ENCODE measurements at regions not wholly inside any gene's neighbourhood (a gene's known extent, or its start where the extent isn't known, plus 50 kb on each side); places are given as distances from the start of the nearest gene placed in this dataset.
A peak's percentile ranks its signal among the peaks of the same experiment; 100 is the strongest.

GRCh38 chr4:125573786-125574185, 259.0 kb downstream of the FAT4 start (continued):
- no peak for TF ChIP-seq REST (IDR thresholded peaks at IDR 0.05)
- TF ChIP-seq GABPA (IDR thresholded peaks at IDR 0.05 in 1 of 2, conservative IDR thresholded peaks at IDR 0.05 in 1 of 2): no peak
- TF ChIP-seq TAF1 (conservative IDR thresholded peaks at IDR 0.05): no peak
- TF ChIP-seq, protein P1, sequence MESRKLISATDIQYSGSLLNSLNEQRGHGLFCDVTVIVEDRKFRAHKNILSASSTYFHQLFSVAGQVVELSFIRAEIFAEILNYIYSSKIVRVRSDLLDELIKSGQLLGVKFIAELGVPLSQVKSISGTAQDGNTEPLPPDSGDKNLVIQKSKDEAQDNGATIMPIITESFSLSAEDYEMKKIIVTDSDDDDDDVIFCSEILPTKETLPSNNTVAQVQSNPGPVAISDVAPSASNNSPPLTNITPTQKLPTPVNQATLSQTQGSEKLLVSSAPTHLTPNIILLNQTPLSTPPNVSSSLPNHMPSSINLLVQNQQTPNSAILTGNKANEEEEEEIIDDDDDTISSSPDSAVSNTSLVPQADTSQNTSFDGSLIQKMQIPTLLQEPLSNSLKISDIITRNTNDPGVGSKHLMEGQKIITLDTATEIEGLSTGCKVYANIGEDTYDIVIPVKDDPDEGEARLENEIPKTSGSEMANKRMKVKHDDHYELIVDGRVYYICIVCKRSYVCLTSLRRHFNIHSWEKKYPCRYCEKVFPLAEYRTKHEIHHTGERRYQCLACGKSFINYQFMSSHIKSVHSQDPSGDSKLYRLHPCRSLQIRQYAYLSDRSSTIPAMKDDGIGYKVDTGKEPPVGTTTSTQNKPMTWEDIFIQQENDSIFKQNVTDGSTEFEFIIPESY (IDR thresholded peaks at IDR 0.05): no peak
- TF ChIP-seq EGR1 (IDR thresholded peaks at IDR 0.05; ENCODE audit: low read depth in 2 of 2): no peak

DNA sequence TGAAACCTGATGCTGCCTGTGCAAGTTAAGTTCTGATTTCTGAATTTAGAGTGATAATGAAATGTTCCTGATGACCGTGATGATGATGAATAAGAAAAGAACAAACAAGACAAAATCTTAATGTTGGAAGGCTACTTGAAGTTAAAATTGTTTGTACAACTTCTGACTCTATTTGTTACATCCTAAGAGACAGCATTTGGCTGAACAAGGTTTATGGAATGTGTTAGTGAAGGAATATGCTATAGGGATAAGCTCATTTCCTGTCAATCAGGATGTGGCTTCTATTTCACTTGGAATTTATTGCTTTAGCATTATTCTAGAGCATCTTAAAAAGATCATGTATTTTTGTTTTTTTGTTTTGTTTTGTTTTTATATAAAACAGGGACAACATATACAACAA, 267.5 kb downstream of the FAT4 start:
- Histone ChIP-seq H3K4me1 (ENCODE audit: control insufficient read depth in 4 of 4, insufficient read depth in 4 of 4, low read length in 3 of 4) (no peaks in the 10 kb centered on the region), H3K36me3 (ENCODE audit: control insufficient read depth in 4 of 4, insufficient read depth in 3 of 4, low read depth in 1 of 4, low read length in 3 of 4) (no peaks in the 10 kb centered on the region), H3K4me3 (ENCODE audit: low read depth in 1 of 3, low read length in 3 of 3) (no peak overlapping the region), H3K9ac (ENCODE audit: low read depth in 1 of 2, low read length in 2 of 2) (no peak overlapping the region), H3K27me3 (ENCODE audit: control insufficient read depth in 4 of 4, insufficient read depth in 4 of 4, low read length in 3 of 4) (no peaks in the 10 kb centered on the region), H3K27ac (ENCODE audit: low read depth in 1 of 2, low read length in 2 of 2) (no peak overlapping the region), H3K9me3 (ENCODE audit: control insufficient read depth in 4 of 4, low read length in 3 of 4) (no peaks in the 10 kb centered on the region)
- TF ChIP-seq HNF4G (IDR thresholded peaks at IDR 0.05) (no peak), HNF4A (conservative IDR thresholded peaks at IDR 0.05) (no peak)
- DNase-seq (ENCODE audit: low spot score): no peak
- WGBS: 87% methylated on average over 1 of the region's 1 CpG

- Histone ChIP-seq H3K27me3 (ENCODE audit: control insufficient read depth in 4 of 4, insufficient read depth in 4 of 4, low read length in 3 of 4) (no peaks in the 10 kb centered on the region), H3K27ac (ENCODE audit: low read depth in 1 of 2, low read length in 2 of 2) (no peak overlapping the region), H3K36me3 (ENCODE audit: control insufficient read depth in 4 of 4, insufficient read depth in 3 of 4, low read depth in 1 of 4, low read length in 3 of 4) (no peaks in the 10 kb centered on the region), H3K4me1 (ENCODE audit: control insufficient read depth in 4 of 4, insufficient read depth in 4 of 4, low read length in 3 of 4) (peaks cover 0 to 5% (median 2%) of the 10 kb centered on the region in 4 donors), H3K4me3 (ENCODE audit: low read depth in 1 of 3, low read length in 3 of 3) (no peak overlapping the region), H3K9me3 (ENCODE audit: control insufficient read depth in 4 of 4, low read length in 3 of 4) (no peaks in the 10 kb centered on the region), H3K9ac (ENCODE audit: low read depth in 1 of 2, low read length in 2 of 2) (no peak overlapping the region)
- 35% methylated on average over 1 of the region's 1 CpG for WGBS
- TF ChIP-seq RAD21 (IDR thresholded peaks at IDR 0.05): peak in 1 of 2 donors; percentile 8
- peak; percentile 61 for TF ChIP-seq HNF4G (IDR thresholded peaks at IDR 0.05)
- TF ChIP-seq RXRA (IDR thresholded peaks at IDR 0.05): peak in 1 of 2 donors; percentile 11
- TF ChIP-seq REST (IDR thresholded peaks at IDR 0.05): no peak
- TF ChIP-seq HNF4A (conservative IDR thresholded peaks at IDR 0.05): peak; percentile 56 to 87
- peak; percentile 64 for TF ChIP-seq SP1 (IDR thresholded peaks at IDR 0.05)
- TF ChIP-seq FOXA1 (IDR thresholded peaks at IDR 0.05): no peak
- TF ChIP-seq JUND (IDR thresholded peaks at IDR 0.05): peak in 1 of 2 donors; percentile 29
- no peak for DNase-seq (ENCODE audit: low spot score)
These were observed 275.4 kb downstream of the FAT4 start for GRCh38 chr4:125590158-125590557.
